ENCODE measurements at regions not wholly inside any gene's neighbourhood (a gene's known extent, or its start where the extent isn't known, plus 50 kb on each side); places are given as distances from the start of the nearest gene placed in this dataset.

GRCh38 chr7:47007471-47007870 is 574.4 kb downstream of the TNS3 start:
- 75% methylated on average over 2 of the region's 5 CpGs for WGBS
- H3K9ac ChIP-seq (ENCODE audit: low read length), result no peak overlapping the region

GRCh38 chr7:47000561-47000960 is 581.4 kb downstream of the TNS3 start:
- no CpG with 5 or more reads among the region's 1 CpG for WGBS

More at GRCh38 chr7:47007471-47007870, 574.4 kb downstream of the TNS3 start:
- no peak overlapping the region for H2BK120ac ChIP-seq (ENCODE audit: low read depth, low read length)
- no peak overlapping the region for H3K27ac ChIP-seq (ENCODE audit: low read length, poor library complexity, severe bottlenecking)
- no peak overlapping the region for H2BK5ac ChIP-seq (ENCODE audit: low read depth, low read length, poor library complexity, severe bottlenecking)
- no peak overlapping the region for H2BK15ac ChIP-seq (ENCODE audit: low read depth, poor library complexity, severe bottlenecking)
- no peak overlapping the region for H3K4ac ChIP-seq (ENCODE audit: low read depth in 1 of 2, low read length in 2 of 2)
- no peak overlapping the region for H2BK12ac ChIP-seq (ENCODE audit: low read length in 2 of 2)
- no peak overlapping the region for H3K4me3 ChIP-seq (ENCODE audit: insufficient read depth in 1 of 2, low read depth in 1 of 2, low read length in 2 of 2)
- H3K4me2 ChIP-seq (ENCODE audit: low read length, poor library complexity, severe bottlenecking), result no peak overlapping the region
- no peaks in the 10 kb centered on the region for H3K79me1 ChIP-seq (replicated peaks; ENCODE audit: low read length, poor library complexity, severe bottlenecking)
- H4K91ac ChIP-seq (ENCODE audit: low read length), result no peak overlapping the region
- no peaks in the 10 kb centered on the region for H3K9me3 ChIP-seq (ENCODE audit: control insufficient read depth, low read length)
- no peak overlapping the region for H2AK5ac ChIP-seq (ENCODE audit: low read length, severe bottlenecking)
- H3K4me1 ChIP-seq (ENCODE audit: control insufficient read depth, insufficient read depth, low read depth, low read length), result no peaks in the 10 kb centered on the region
- no peak for DNase-seq
- H3K18ac ChIP-seq (ENCODE audit: low read depth in 1 of 2, low read length in 2 of 2), result no peak overlapping the region
- no peak overlapping the region for H3K23ac ChIP-seq (ENCODE audit: low read length in 2 of 2)
- no peak overlapping the region for H2AFZ ChIP-seq (ENCODE audit: low read depth, low read length)
- H4K8ac ChIP-seq (ENCODE audit: low read length), result no peak overlapping the region
- no peaks in the 10 kb centered on the region for H3K36me3 ChIP-seq (ENCODE audit: control insufficient read depth in 1 of 2, insufficient read depth in 2 of 2, low read depth in 1 of 2, low read length in 2 of 2)
- H3K14ac ChIP-seq (ENCODE audit: low read length in 2 of 2), result no peak overlapping the region
- no peaks in the 10 kb centered on the region for H3K27me3 ChIP-seq (ENCODE audit: control insufficient read depth in 1 of 2, insufficient read depth in 1 of 2, low read length in 2 of 2)

GRCh38 chr7:46999866-47000265 is 582.0 kb downstream of the TNS3 start:
- no peak overlapping the region for H3K14ac ChIP-seq (ENCODE audit: low read length in 2 of 2)
- peak overlapping the region in 1 of 2 experiments; percentile 35 for H3K4ac ChIP-seq (ENCODE audit: low read depth in 1 of 2, low read length in 2 of 2)
- H3K36me3 ChIP-seq (ENCODE audit: control insufficient read depth in 1 of 2, insufficient read depth in 2 of 2, low read depth in 1 of 2, low read length in 2 of 2), result no peaks in the 10 kb centered on the region
- no peak overlapping the region for H2AK5ac ChIP-seq (ENCODE audit: low read length, severe bottlenecking)
- no peaks in the 10 kb centered on the region for H3K4me1 ChIP-seq (ENCODE audit: control insufficient read depth, insufficient read depth, low read depth, low read length)
- H3K4me3 ChIP-seq (ENCODE audit: insufficient read depth in 1 of 2, low read depth in 1 of 2, low read length in 2 of 2), result no peak overlapping the region
- no peak overlapping the region for H2BK5ac ChIP-seq (ENCODE audit: low read depth, low read length, poor library complexity, severe bottlenecking)
- H4K8ac ChIP-seq (ENCODE audit: low read length), result no peak overlapping the region
- no peak overlapping the region for H3K9ac ChIP-seq (ENCODE audit: low read length)
- H3K27ac ChIP-seq (ENCODE audit: low read length, poor library complexity, severe bottlenecking), result no peak overlapping the region
- H3K4me2 ChIP-seq (ENCODE audit: low read length, poor library complexity, severe bottlenecking), result no peak overlapping the region
- no peak overlapping the region for H2AFZ ChIP-seq (ENCODE audit: low read depth, low read length)
- H3K18ac ChIP-seq (ENCODE audit: low read depth in 1 of 2, low read length in 2 of 2), result no peak overlapping the region
- peak overlapping the region in 1 of 2 experiments; percentile 59 for H2BK12ac ChIP-seq (ENCODE audit: low read length in 2 of 2)
- DNase-seq, result no peak
- H2BK120ac ChIP-seq (ENCODE audit: low read depth, low read length), result peak overlapping the region; percentile 44
- H3K23ac ChIP-seq (ENCODE audit: low read length in 2 of 2), result no peak overlapping the region
- no peaks in the 10 kb centered on the region for H3K9me3 ChIP-seq (ENCODE audit: control insufficient read depth, low read length)
- H3K79me1 ChIP-seq (replicated peaks; ENCODE audit: low read length, poor library complexity, severe bottlenecking), result no peaks in the 10 kb centered on the region
- H2BK15ac ChIP-seq (ENCODE audit: low read depth, poor library complexity, severe bottlenecking), result no peak overlapping the region
- H3K27me3 ChIP-seq (ENCODE audit: control insufficient read depth in 1 of 2, insufficient read depth in 1 of 2, low read length in 2 of 2), result no peaks in the 10 kb centered on the region
- H4K91ac ChIP-seq (ENCODE audit: low read length), result no peak overlapping the region

More at GRCh38 chr7:47000561-47000960, 581.4 kb downstream of the TNS3 start:
- peak; percentile 31 for DNase-seq
- Histone ChIP-seq H2BK12ac (ENCODE audit: low read length in 2 of 2) (no peak overlapping the region), H3K79me1 (replicated peaks; ENCODE audit: low read length, poor library complexity, severe bottlenecking) (no peaks in the 10 kb centered on the region), H3K9ac (ENCODE audit: low read length) (no peak overlapping the region), H4K91ac (ENCODE audit: low read length) (no peak overlapping the region), H4K8ac (ENCODE audit: low read length) (no peak overlapping the region), H3K27ac (ENCODE audit: low read length, poor library complexity, severe bottlenecking) (no peak overlapping the region), H3K4me3 (ENCODE audit: insufficient read depth in 1 of 2, low read depth in 1 of 2, low read length in 2 of 2) (no peak overlapping the region), H3K18ac (ENCODE audit: low read depth in 1 of 2, low read length in 2 of 2) (no peak overlapping the region), H3K4ac (ENCODE audit: low read depth in 1 of 2, low read length in 2 of 2) (no peak overlapping the region), H3K14ac (ENCODE audit: low read length in 2 of 2) (no peak overlapping the region), H3K4me2 (ENCODE audit: low read length, poor library complexity, severe bottlenecking) (no peak overlapping the region), H2BK120ac (ENCODE audit: low read depth, low read length) (no peak overlapping the region), H2AK5ac (ENCODE audit: low read length, severe bottlenecking) (no peak overlapping the region), H3K23ac (ENCODE audit: low read length in 2 of 2) (no peak overlapping the region), H2AFZ (ENCODE audit: low read depth, low read length) (no peak overlapping the region), H2BK15ac (ENCODE audit: low read depth, poor library complexity, severe bottlenecking) (no peak overlapping the region), H3K27me3 (ENCODE audit: control insufficient read depth in 1 of 2, insufficient read depth in 1 of 2, low read length in 2 of 2) (no peaks in the 10 kb centered on the region), H3K36me3 (ENCODE audit: control insufficient read depth in 1 of 2, insufficient read depth in 2 of 2, low read depth in 1 of 2, low read length in 2 of 2) (no peaks in the 10 kb centered on the region), H2BK5ac (ENCODE audit: low read depth, low read length, poor library complexity, severe bottlenecking) (no peak overlapping the region), H3K4me1 (ENCODE audit: control insufficient read depth, insufficient read depth, low read depth, low read length) (no peaks in the 10 kb centered on the region), H3K9me3 (ENCODE audit: control insufficient read depth, low read length) (no peaks in the 10 kb centered on the region)

GRCh38 chr7:46996972-46997371 is 584.9 kb downstream of the TNS3 start:
- Histone ChIP-seq H2BK120ac (ENCODE audit: low read depth, low read length) (no peak overlapping the region), H3K9me3 (ENCODE audit: control insufficient read depth, low read length) (no peaks in the 10 kb centered on the region), H2BK15ac (ENCODE audit: low read depth, poor library complexity, severe bottlenecking) (no peak overlapping the region), H3K27me3 (ENCODE audit: control insufficient read depth in 1 of 2, insufficient read depth in 1 of 2, low read length in 2 of 2) (no peaks in the 10 kb centered on the region), H3K4me1 (ENCODE audit: control insufficient read depth, insufficient read depth, low read depth, low read length) (no peaks in the 10 kb centered on the region), H4K8ac (ENCODE audit: low read length) (peak overlapping the region; percentile 19), H2BK12ac (ENCODE audit: low read length in 2 of 2) (peak overlapping the region; percentile 21 to 83), H3K4me3 (ENCODE audit: insufficient read depth in 1 of 2, low read depth in 1 of 2, low read length in 2 of 2) (no peak overlapping the region), H3K79me1 (replicated peaks; ENCODE audit: low read length, poor library complexity, severe bottlenecking) (no peaks in the 10 kb centered on the region), H3K18ac (ENCODE audit: low read depth in 1 of 2, low read length in 2 of 2) (peak overlapping the region; percentile 24 to 41), H3K36me3 (ENCODE audit: control insufficient read depth in 1 of 2, insufficient read depth in 2 of 2, low read depth in 1 of 2, low read length in 2 of 2) (no peaks in the 10 kb centered on the region), H2BK5ac (ENCODE audit: low read depth, low read length, poor library complexity, severe bottlenecking) (no peak overlapping the region), H3K9ac (ENCODE audit: low read length) (no peak overlapping the region), H3K27ac (ENCODE audit: low read length, poor library complexity, severe bottlenecking) (no peak overlapping the region), H2AK5ac (ENCODE audit: low read length, severe bottlenecking) (no peak overlapping the region), H3K4me2 (ENCODE audit: low read length, poor library complexity, severe bottlenecking) (no peak overlapping the region), H2AFZ (ENCODE audit: low read depth, low read length) (peak overlapping the region; percentile 53), H3K23ac (ENCODE audit: low read length in 2 of 2) (no peak overlapping the region), H3K14ac (ENCODE audit: low read length in 2 of 2) (no peak overlapping the region), H4K91ac (ENCODE audit: low read length) (no peak overlapping the region), H3K4ac (ENCODE audit: low read depth in 1 of 2, low read length in 2 of 2) (peak overlapping the region in 1 of 2 experiments; percentile 61)
- WGBS, result 78% methylated on average over 2 of the region's 3 CpGs
- DNase-seq, result no peak

Measured in mesenchymal stem cell (in vitro differentiated cells and primary cell).